GM04503 (cell line): ENCODE measurements at regions not wholly inside any gene's neighbourhood (a gene's known extent, or its start where the extent isn't known, plus 50 kb on each side); places are given as distances from the start of the nearest gene placed in this dataset.
"Not testable (repeated sequence)": the region's sequence is repeated elsewhere in the genome, so short reads cannot be mapped to it uniquely, and the experiment has no call there.

ENCODE experiments used
- DNase-seq: peaks from one replicate; pipeline ENCODE4 v3.0.0-alpha.2; 2012; ENCODE audit warnings: low read depth

GRCh38 chr2:95654897-95655296 is 63.1 kb downstream of the TRIM43 start:
- not testable (repeated sequence) for DNase-seq

GRCh38 chr2:95656553-95656952 is 64.8 kb downstream of the TRIM43 start:
- DNase-seq, result not testable (repeated sequence)

GRCh38 chr2:95657937-95658336 is 66.1 kb downstream of the TRIM43 start:
- DNase-seq, result not testable (repeated sequence)

GRCh38 chr2:95660766-95661562 is 69.2 kb downstream of the TRIM43 start:
- not testable (repeated sequence) for DNase-seq

GRCh38 chr2:95663471-95664441 is 72.0 kb downstream of the TRIM43 start:
- not testable (repeated sequence) for DNase-seq

GRCh38 chr2:95666636-95667035 is 74.8 kb downstream of the TRIM43 start:
- DNase-seq, result not testable (repeated sequence)

- no peak for DNase-seq
Measured at GRCh38 chr2:95667480-95667879, 75.7 kb downstream of the TRIM43 start.

- DNase-seq, result not testable (repeated sequence)
Measured at GRCh38 chr2:95668934-95669333, 77.1 kb downstream of the TRIM43 start.

- no peak for DNase-seq
Measured at GRCh38 chr2:95669441-95669991, 77.7 kb downstream of the TRIM43 start.

GRCh38 chr2:95670167-95670566 is 78.4 kb downstream of the TRIM43 start:
- DNase-seq, result peak; percentile 78

- no peak for DNase-seq
Measured at GRCh38 chr2:95670686-95671085, 78.9 kb downstream of the TRIM43 start.

- not testable (repeated sequence) for DNase-seq
Measured at GRCh38 chr2:95671171-95671570, 79.4 kb downstream of the TRIM43 start.

- DNase-seq, result not testable (repeated sequence)
Measured at GRCh38 chr2:95671992-95672391, 80.2 kb downstream of the TRIM43 start.

- not testable (repeated sequence) for DNase-seq
Measured at GRCh38 chr2:95672500-95672899, 80.7 kb downstream of the TRIM43 start.

GRCh38 chr2:95674186-95674585 is 82.4 kb downstream of the TRIM43 start:
- no peak for DNase-seq

- DNase-seq, result not testable (repeated sequence)
Measured at GRCh38 chr2:95676573-95676972, 84.8 kb downstream of the TRIM43 start.

- DNase-seq, result no peak
Measured at GRCh38 chr2:95677346-95677745, 85.5 kb downstream of the TRIM43 start.

- DNase-seq, result not testable (repeated sequence)
Measured at GRCh38 chr2:95677833-95678232, 86.0 kb downstream of the TRIM43 start.

GRCh38 chr2:95681158-95681557 is 89.4 kb downstream of the TRIM43 start:
- DNase-seq, result not testable (repeated sequence)

GRCh38 chr2:95681589-95682081 is 89.8 kb downstream of the TRIM43 start:
- not testable (repeated sequence) for DNase-seq

GRCh38 chr2:95682889-95683517 is 91.2 kb downstream of the TRIM43 start:
- not testable (repeated sequence) for DNase-seq

GRCh38 chr2:95685513-95685912 is 93.7 kb downstream of the TRIM43 start:
- no peak for DNase-seq
